ENCODE measurements at regions not wholly inside any gene's neighbourhood (a gene's known extent, or its start where the extent isn't known, plus 50 kb on each side); places are given as distances from the start of the nearest gene placed in this dataset.

DNA sequence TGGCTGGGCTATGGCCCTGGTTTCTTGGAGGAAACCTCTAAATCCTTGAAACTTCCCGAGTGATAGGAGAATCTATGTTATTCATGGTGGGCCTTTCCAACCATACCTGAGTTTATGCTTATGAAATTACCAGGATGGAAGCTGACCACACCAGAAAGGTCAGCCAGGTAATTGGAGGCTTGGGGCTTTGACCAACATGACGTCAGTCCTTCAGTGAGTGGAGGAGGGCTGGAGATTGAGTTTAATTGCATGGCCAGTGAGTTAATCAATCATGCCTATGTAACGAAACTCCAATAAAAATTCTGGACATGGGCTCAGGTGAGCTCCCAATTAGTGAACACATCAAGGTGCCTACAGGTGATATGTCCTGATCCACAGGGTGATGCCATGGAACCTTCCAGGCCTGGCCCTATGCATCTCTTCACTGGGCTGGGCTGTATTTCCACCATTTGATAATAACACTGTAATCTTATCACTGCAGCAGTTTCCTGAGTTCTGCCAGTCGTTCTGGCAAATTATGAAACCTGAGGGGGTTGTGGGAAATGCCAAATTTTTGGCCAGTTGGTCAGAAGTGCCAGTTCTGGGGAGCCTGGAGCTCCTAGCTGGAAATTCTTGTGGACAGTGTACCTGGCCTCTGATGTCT, 106.5 kb downstream of the CDH26 start:
- no peak for DNase-seq

DNA sequence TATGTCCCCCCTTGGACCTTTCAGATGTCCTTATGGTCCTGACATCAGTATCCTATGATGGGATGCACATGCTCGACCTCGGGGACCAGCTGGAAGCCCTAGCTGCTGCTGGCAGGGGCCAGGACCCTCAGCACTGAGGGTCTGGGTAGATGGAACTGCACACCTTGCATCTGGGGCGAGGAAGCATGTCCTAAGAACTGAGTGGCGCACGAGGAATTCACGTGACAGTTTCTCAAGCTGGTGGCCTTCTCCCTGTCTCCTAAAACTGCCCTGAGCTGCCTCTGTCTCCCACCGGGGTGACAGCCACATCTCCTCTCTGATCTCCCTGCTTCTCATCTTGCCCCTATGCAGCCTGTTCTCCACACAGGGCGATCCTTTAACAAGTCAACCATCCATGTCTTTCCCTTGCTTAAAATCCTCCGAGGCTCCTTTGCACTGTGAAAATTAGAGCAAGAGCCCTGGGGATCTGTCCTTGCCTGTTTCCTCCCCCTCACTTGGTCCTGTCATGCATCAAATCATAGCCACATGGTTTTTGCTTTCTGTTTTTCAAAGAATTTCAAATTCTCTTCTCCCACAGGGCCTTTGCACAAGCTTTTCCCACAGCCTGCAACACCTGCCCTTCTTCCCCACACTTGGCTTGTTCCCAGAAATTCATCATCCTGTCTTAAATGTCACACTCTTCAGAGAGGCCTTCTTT, 107.7 kb downstream of the CDH26 start:
- DNase-seq = no peak

DNA sequence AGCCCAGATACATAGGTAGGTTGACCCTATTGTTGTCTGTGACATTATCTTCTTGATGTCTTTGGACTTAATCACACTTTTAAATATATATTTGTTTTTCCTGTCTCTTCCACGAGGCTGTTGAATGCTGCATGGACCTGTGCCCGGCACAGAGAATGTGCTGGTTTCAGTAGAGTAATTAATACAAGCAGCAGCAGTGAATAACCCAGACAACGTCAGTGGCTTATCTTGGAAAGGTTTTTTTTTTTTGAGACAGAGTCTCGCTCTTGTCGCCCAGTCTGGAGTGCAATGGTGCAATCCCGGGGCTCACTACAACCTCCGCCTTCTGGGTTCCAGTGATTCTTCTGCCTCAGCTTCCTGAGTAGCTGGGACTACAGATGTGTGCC, 108.2 kb downstream of the CDH26 start:
- no peak for DNase-seq

DNA sequence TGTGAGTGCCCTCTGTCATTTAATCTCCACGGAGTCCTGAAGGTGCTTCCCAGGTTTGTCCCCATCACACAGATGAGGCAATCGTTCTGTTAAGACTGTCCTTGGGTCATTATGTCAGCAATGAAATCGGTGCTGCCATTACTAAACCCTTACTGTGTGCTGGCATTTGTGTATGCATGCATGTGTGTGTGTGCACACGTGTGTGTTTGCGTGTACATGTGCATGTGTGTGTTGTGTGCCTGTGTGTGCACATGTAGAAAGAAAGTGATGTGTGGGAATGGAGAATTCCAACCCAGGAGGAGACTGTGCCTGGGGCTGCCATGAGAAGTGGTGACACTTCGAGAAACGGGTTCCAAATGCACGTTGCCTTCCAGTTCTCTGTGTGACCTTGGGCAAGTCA, 110.3 kb downstream of the CDH26 start:
- DNase-seq = no peak

DNA sequence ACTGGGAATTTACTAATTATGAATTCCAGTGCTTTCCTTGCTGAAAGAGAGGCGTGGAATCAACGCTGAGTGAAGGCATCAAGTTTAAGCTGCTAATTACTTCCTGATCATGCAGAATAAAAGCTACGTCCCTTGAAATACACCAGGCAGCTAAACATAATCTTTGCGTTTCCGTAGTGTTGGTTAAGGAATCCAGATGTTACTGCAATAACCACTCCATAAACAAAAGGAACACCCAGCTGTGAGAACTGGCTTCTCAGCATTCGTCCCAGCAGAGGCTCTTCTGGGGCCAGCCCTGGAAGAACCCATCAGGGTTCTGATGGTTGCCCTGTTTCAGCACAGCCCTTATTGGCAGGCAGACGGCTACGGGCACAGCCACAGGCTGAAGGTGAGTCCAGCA, 111.4 kb downstream of the CDH26 start:
- no peak for DNase-seq

DNA sequence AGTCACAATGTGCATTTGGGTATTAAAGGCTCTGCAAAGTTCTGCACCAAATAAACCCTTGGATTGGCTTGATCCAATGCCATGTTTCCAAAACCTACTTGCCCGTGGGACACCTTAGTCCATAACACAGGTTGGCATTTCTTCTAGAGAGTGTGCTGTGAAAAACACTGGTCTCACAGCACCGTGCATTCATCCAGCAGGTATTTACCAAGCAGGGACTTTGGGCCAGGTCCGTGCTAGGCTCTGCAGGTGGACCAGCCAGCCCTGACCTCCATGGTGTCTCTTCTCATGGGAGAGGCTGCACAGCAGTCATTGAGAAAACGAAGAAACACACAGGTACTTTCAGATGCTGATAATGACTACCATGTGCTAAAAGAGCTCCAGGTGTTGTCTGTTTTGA, 112.6 kb downstream of the CDH26 start:
- DNase-seq = no peak

DNA sequence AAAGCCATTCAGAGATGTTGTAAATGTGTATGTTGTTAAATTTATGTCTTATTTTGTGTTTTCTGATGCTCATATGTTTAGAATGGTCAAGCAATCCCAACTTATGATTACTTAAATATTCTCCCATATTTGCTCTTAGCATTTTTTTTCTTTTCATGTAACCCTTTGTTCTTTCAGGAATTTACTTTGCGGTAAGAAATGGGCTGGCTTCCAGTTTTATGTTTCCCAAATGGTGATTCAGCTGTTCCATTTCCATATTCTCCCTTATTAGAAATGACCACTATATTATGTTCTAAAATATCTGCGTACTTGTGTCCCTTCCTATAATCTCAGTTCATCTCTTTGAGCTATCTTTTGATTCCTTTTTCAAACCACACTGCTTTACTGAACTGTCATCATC, 113.7 kb downstream of the CDH26 start:
- no peak for DNase-seq

DNA sequence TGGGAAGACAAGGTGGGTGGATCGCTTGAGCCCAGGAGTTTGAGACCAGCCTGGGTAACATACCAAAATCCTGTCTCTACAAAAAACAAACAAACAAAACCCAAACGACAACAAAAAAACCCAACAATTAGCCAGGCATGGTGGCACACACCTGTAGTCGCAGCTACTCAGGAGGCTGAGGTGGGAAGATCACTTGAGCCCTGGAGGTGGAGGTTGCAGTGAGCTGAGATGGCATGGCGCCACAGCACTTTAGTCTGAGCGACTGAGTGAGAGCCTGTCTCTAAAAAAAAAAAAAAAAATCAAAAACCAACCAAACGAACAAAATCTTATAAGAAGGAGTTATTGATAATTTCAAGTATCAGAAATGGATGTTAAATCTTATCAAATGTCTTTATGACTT, 114.9 kb downstream of the CDH26 start:
- DNase-seq = no peak

DNA sequence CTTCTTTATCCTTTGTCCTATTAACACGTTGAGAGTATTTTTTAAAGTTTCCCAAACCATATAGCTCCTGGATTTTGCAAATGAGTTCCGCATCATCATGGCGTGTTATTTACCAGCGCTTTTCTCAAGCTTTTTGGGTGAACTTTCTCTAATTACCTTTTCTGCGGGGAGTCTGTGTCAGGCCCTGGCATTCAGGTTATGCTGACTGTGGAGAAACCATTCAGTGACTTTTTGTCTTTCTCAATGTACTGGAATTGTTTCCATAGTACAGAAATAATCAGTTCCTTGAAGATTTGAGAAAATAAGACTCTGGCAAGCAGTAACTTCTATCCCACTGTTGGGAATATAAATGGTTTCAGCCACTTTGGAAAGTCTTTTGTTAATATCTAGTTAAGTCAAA, 115.3 kb downstream of the CDH26 start:
- no peak for DNase-seq

DNA sequence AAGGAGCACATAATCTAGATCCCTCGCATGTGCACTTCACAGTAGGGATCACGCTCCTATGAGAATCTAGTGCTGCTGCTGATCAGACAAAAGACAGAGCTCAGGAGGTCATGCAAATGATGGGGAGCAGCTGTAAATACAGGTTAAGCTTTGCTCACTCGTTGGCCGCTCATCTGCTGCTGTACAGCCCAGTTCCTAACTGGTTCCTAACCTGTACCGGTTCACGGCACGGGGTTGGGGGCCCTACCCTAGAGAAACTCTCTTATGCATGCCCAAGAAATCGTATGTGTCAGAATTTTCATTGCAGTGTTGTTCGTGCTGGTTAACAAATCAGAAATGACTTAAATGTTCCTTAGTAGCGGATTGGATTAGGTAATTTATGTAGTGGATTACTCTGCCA, 116.1 kb downstream of the CDH26 start:
- no peak for DNase-seq

DNA sequence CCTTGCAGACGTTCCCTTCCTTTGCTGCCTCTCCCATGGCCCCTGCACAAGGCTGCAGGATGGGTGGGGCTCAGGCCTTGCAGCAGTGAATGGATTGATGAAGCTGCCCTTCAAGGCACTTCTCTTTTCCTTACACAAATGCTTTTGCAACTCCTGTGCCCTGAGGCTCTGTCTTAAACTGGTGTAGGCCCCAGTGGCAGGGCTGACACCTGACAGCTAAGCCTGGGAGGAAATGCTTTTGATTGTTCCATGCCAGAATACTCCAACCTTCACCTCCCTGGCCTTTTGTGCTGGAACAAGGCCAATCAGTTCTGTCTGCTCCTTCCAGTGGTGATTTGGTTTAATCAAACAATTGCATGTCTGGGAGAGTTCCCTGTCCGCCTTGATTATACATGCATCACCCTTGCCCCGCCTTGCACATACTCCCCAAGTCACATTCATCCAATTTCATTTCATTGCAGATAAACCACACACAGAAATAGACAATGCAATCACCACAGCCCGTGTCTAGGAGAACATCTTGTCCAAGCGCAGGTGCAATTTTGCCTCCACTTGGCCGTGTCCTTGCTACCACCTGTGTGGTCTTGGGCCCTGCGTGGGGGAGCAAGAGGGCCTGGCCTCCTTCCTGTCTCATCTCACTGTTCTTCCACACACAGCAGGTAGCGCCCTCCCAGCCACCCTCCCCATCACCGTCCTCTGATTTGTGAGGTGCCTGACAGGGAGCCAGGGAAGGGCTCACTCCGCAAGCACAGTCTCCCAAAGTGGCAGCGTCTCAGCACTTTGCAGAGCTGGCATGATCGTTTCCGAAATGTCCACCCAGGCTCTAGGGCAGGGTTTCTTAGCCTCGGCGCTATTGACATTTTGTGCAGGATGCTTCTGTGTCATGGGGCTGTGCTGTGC, 120.4 kb downstream of the CDH26 start:
- DNase-seq = no peak

DNA sequence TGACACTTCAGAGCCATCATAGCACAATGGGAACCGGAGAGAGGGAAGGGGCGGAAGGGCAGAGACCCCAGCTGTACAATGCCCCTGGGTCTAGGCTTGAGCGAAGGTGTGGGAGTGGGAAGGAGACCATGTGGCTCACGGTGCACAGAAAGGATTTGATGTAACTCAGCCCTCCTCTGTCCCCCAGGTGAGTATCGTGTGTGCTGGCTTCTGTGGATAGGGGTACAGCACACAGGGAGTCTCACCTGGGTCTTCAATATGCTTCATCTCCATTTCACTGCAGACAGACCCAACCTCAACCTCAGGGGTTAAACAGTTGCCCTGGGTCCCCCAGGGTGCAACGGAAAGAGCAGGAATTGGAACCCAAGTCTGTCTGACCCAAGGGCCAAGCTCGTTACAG, 122.2 kb downstream of the CDH26 start:
- DNase-seq = no peak

DNA sequence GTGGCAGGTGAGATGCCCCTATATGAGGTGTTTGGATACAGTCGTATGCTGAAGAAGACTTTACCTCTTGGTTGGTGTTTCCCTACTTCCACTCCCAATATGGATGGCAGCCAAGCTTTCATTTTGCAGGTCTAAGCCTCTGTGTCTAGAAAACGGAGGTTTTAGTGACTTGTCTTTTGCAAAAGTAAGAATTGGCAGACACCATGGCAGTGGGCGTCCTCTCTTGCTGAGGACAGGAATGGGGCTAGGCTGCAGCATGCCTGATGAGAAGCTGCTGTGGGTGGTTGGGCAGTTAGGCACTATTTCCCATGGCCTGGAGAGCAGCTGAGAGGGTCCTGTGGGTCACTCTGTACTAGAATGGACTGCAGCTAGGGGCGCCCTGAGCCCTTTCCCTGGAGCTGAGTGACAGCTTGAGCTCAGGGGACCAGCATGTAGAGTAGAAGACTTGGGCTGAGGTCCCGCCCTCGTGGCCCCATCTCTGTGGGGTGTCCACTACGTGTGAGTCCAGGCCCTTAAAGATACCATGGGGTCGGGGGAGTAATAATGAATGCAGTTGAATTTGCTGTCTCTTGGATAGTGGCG, 127.4 kb downstream of the CDH26 start:
- no peak for DNase-seq

DNA sequence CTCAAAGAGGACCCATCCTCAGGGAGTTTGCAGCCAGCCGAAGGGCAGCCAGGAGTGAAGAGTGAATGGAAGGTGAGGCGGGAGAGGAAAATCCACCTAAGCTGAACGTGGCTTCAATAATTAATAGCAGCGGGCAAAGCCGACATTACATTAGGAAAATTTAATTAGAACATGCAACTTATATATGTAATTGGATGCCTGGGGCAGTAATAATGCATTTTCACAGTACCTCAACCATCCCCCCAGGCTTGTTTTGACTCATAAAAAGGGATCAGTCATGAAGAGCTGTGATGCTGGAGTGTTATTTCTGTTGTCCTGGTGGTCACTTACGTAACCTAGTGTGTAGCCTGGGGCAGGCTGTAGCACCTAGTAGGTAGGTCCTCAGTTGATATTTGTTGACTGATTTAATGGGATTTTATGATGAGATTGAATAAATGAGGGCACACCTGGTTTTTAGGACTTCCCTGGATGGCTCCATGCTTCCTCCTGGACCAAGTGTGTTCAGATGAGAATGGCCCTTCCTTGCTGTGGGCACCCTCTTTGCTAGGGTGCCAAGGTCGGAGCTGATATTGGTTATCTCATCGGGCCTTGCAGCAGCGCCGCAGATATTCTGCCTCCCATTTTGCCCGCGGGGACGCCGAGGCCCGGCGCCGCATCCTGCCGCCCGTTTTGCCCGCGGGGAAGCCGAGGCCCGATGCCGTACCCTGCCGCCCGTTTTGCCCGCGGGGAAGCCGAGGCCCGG, 128.8 kb downstream of the CDH26 start:
- no peak for DNase-seq

DNA sequence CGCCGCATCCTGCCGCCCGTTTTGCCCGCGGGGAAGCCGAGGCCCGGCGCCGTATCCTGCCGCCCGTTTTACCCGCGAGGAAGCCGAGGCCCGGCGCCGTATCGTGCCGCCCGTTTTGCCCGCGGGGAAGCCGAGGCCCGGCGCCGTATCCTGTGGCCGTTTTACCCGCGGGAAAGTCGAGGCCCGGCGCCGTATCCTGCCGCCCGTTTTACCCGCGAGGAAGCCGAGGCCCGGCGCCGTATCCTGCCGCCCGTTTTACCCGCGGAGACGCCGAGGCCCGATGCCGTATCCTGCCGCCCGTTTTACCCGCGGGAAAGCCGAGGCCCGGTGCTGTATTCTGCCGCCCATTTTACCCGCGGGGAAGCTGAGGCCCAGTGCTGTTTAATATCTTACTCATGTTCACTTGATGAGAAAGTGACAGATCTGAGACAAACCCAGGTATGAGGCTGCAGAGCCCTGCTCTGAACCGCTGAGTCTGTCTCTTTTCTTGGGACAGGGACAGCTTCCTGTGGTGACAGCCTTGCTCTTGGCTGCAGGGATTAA, 129.4 kb downstream of the CDH26 start:
- no peak for DNase-seq

DNA sequence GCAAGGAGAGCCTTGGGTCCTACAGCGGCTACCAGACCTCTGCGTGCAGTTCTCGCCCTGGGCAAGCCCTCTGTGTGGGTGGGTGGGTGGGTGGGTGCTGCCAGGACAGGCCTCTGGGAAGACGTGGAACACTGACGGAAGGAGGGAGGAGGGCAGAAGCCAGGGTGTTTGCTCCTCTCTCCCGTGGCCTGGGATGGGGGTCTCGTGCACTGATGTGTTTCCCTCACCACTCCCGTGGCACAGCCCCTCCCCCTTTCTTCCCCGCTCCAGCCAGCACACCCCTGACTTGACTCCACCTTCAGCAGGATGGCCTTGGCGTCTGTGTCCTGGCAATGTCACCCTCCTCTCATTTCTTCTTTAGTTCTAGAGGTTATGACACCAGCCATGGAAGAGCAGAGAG, 130.0 kb downstream of the CDH26 start:
- no peak for DNase-seq

DNA sequence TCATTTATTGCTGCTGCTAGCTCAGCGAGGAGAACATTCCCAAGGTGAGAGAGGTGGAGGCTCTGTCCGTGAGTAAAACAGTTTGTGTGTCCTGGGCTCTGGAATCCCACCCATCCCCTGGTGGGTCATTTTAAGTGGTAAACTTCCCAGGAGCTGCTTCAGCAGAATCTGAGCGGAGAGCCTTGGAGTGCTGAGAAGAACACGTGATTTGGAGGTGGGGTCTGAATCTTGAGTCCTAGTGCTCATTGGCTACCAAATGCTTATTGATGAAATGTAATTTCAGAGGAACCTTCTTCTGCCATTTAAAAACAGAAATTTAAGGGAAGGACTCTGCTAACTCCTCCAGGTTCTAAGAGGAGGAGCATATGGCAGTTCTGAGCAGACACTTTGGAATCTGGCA, 132.4 kb downstream of the CDH26 start:
- DNase-seq = no peak

DNA sequence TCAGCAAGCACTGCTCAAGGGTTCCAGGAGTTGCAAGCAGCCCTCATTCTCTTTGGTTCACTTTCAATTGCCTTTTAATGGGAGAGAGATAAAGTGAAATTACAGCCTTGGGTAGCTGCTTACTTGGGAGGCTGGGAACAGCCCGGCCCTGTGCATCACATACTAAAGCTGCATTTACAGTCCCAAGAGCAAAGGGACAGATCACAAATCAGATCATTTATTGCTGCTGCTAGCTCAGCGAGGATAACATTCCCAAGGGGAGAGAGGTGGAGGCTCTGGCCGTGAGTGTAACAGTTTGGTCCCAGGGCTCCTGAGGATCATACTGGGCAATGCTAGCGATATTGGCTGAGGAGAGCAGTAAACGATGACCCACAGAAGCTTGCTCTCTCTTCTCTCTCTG, 133.1 kb downstream of the CDH26 start:
- DNase-seq = no peak

DNA sequence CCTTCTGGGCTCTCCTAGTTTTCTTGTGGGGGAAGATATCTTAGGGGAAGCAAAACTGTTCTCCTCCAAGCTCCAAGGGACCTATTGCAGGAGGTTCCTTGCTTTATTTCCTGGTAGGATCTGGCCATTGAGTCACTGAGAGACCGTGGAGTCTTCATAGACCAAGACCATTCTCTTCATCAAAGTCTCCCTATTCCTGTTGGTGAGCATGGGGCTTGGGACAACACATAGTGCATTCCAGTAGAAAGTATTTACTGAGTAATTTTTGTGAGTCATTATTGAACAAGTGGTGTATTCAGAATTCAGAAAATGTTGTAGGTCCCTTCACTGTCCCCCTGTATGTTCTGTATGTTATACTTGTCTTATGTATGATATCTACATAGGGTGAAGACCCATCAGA, 133.6 kb downstream of the CDH26 start:
- no peak for DNase-seq

DNA sequence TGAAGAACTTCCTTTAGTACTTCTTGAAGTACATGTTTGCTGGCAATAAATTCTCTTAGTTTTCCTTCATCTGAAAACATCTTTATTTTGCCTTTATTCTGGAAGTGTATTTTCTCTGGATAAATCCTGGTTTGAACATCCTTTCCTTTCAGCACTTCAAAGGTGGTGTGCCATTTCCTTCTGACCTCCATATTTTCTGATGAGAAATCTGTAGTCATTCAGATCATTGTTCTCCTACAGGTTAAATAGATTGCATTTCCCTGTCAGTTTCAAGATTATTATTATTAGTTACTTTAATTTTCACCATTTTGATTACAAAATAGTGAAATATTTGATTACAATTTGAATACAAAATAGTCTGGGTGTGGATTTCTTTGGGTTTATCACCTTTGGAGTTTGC, 134.5 kb downstream of the CDH26 start:
- no peak for DNase-seq

DNA sequence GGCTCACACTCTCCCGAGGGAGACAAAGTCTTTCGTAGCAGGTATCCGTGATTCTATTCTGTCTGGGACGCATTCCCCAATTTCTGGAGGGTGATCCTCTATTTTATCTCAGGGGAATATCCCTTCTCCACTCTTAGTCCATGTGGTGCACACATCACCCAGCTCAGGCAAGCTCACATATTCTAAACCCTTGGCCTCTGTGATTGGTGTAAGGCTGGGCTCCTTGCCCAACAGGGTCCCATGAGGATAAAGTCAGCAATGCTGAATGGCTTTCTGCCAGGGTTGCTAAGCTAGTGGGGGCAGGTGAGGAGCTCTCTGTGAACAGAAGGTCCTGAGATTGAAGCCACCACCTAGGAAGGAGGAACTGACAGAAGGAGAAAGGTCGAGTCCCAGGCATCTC, 137.2 kb downstream of the CDH26 start:
- DNase-seq = no peak

DNA sequence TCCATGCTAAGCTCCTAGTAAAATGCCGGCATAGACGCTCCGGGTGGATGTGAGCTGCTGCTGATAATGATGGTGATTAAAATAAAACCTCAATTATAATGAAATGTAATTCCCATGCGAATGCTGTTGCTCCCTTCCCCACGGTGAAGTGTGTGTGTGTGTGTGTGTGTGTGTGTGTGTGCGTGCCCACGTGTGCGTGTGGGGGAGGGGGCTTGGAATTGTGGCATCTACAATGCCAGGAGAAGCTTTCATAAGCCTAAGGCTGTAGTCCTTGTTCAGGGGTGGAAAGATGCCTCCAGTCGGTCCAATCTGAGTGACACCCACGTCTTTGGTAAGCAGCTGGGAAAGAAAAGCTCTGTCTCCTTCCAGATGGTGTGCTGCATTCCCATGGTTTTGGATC, 137.9 kb downstream of the CDH26 start:
- DNase-seq = no peak

DNA sequence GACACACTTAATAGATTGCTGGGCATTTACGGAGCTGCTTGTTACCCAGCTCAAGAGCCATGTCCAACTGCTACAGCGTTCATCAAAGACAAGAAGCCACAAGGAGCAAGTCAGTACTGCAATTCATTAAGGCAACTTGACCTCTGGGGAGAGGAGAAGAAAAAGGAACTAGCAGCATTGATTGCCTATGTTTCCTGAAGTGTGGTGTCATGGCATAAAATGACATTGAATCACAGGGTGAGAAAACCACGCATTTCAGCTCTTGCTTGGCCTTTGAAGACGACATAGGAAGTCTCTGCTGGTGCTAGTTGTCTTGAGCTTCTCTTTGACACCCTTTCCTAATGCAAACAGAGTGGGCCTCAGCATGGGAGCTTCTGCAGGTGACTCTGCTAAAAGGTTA, 139.1 kb downstream of the CDH26 start:
- no peak for DNase-seq
